LNCAP (cell line): ENCODE measurements at regions not wholly inside any gene's neighbourhood (a gene's known extent, or its start where the extent isn't known, plus 50 kb on each side); places are given as distances from the start of the nearest gene placed in this dataset.

ENCODE experiments used
- TF ChIP-seq, protein P1 (sequence below): fragments of 450-650 bp; IDR thresholded peaks from 2 replicates; pipeline ENCODE4 v1.5.1; 2017; ENCODE audit warnings: mild to moderate bottlenecking

DNA sequence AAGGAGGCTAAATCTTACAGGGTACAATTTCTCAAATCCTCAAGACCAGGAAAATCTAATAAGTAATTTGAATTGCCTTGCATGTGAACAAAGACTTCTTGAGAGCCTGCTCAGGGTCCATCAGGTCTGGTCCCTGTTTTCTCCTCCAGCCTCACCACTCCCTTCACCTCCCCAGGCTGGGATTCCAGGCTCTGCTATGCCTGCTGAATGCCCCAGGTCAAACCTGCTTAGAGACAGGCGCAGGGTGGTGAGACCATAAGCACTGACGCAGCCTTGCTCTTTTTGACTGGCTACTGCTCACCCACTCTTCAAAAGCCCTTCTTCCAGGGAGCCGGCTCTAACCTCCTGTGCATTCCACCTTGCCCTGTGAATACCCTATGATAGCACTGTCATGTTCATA, 356.4 kb upstream of the ACVR2A start:
- TF ChIP-seq, protein P1, sequence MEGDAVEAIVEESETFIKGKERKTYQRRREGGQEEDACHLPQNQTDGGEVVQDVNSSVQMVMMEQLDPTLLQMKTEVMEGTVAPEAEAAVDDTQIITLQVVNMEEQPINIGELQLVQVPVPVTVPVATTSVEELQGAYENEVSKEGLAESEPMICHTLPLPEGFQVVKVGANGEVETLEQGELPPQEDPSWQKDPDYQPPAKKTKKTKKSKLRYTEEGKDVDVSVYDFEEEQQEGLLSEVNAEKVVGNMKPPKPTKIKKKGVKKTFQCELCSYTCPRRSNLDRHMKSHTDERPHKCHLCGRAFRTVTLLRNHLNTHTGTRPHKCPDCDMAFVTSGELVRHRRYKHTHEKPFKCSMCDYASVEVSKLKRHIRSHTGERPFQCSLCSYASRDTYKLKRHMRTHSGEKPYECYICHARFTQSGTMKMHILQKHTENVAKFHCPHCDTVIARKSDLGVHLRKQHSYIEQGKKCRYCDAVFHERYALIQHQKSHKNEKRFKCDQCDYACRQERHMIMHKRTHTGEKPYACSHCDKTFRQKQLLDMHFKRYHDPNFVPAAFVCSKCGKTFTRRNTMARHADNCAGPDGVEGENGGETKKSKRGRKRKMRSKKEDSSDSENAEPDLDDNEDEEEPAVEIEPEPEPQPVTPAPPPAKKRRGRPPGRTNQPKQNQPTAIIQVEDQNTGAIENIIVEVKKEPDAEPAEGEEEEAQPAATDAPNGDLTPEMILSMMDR: no peak

GRCh38 chr2:147487978-147488289, 356.9 kb upstream of the ACVR2A start:
- TF ChIP-seq, protein P1: no peak

- TF ChIP-seq, protein P1: no peak
Measured at GRCh38 chr2:147487286-147487977, 357.4 kb upstream of the ACVR2A start.

GRCh38 chr2:147485210-147485851, 359.5 kb upstream of the ACVR2A start:
- TF ChIP-seq, protein P1: no peak

GRCh38 chr2:147483911-147484310, 360.9 kb upstream of the ACVR2A start:
- TF ChIP-seq, protein P1: no peak

- TF ChIP-seq, protein P1: peak; percentile 15; the same call in 1 of the 2 replicates
Measured at GRCh38 chr2:147482916-147483669, 361.7 kb upstream of the ACVR2A start.

DNA sequence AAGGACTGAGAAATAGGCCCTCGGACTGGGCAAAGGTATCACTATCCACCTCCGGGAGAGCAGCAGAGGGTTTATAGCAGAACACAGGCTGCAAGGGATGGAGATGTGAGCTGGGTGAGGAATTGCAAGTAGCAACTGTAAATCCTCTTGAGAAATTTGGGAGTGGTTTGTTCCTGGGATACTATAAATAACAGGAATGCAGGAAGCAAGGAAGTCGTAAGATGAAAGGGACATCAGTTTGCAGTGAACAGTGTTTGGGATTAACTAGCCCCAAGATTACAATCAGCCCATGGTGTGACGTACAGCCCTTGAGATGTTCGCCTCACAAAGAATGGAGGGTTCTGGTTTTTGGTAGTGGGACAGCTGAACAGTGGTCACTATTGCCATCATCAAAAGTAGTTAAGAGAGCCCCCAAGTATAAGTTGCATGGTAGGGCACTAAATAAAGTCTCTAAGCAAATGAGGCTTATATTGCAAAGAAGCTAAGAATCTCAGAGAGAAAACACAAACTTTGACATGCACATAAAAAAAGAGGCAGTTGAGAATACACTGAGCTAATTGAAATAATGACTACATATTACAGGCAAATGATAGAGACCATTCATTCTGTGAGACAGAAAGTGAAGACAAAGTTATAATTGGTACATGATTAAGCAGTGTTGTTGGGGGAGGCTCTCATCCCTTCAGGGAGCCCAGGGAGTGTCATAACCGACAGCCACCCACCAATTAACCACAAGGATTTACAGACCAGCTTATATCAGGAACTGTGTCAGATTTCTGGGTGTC, 362.5 kb upstream of the ACVR2A start:
- TF ChIP-seq, protein P1: no peak
